ENCODE measurements at regions not wholly inside any gene's neighbourhood (a gene's known extent, or its start where the extent isn't known, plus 50 kb on each side); places are given as distances from the start of the nearest gene placed in this dataset.

- TF ChIP-seq ATF2 (tag by site-specific recombination; IDR thresholded peaks at IDR 0.05; ENCODE audit: low read depth) (no peak), ZNF837 (tag by site-specific recombination; IDR thresholded peaks at IDR 0.05) (no peak), ZNF184 (tag by site-specific recombination; IDR thresholded peaks at IDR 0.05) (no peak)
- TF ChIP-seq, protein P1, sequence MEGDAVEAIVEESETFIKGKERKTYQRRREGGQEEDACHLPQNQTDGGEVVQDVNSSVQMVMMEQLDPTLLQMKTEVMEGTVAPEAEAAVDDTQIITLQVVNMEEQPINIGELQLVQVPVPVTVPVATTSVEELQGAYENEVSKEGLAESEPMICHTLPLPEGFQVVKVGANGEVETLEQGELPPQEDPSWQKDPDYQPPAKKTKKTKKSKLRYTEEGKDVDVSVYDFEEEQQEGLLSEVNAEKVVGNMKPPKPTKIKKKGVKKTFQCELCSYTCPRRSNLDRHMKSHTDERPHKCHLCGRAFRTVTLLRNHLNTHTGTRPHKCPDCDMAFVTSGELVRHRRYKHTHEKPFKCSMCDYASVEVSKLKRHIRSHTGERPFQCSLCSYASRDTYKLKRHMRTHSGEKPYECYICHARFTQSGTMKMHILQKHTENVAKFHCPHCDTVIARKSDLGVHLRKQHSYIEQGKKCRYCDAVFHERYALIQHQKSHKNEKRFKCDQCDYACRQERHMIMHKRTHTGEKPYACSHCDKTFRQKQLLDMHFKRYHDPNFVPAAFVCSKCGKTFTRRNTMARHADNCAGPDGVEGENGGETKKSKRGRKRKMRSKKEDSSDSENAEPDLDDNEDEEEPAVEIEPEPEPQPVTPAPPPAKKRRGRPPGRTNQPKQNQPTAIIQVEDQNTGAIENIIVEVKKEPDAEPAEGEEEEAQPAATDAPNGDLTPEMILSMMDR (tag by site-specific recombination; IDR thresholded peaks at IDR 0.05) = no peak
Measured at GRCh38 chr16:50427107-50427506, 58.3 kb upstream of the BRD7 start.

Measured in HEK293 (cell line).